ENCODE measurements at regions not wholly inside any gene's neighbourhood (a gene's known extent, or its start where the extent isn't known, plus 50 kb on each side); places are given as distances from the start of the nearest gene placed in this dataset.

GRCh38 chr5:8576178-8576577, 707.2 kb downstream of the MTRR start:
- TF ChIP-seq CTCF (IDR thresholded peaks at IDR 0.05 in 2 of 3, conservative IDR thresholded peaks at IDR 0.05 in 1 of 3; ENCODE audit: borderline replicate concordance in 1 of 3, insufficient read depth in 1 of 3, low read depth in 2 of 3, low read length in 2 of 3) (no peak), POLR2AphosphoS5 (IDR thresholded peaks at IDR 0.05; ENCODE audit: low read depth, low read length) (no peak), REST (IDR thresholded peaks at IDR 0.05; ENCODE audit: low read depth) (no peak), EZH2 (IDR thresholded peaks at IDR 0.05) (no peak), YY1 (IDR thresholded peaks at IDR 0.05; ENCODE audit: extremely low read depth, insufficient replicate concordance, low read depth, low read length) (no peak), CEBPB (IDR thresholded peaks at IDR 0.05; ENCODE audit: low read depth) (no peak), FOSL1 (IDR thresholded peaks at IDR 0.05; ENCODE audit: low read depth) (no peak), POLR2A (IDR thresholded peaks at IDR 0.05; ENCODE audit: borderline replicate concordance, extremely low read depth, insufficient read depth, insufficient read length) (no peak), JUND (IDR thresholded peaks at IDR 0.05) (no peak), MAX (IDR thresholded peaks at IDR 0.05) (no peak), SP1 (IDR thresholded peaks at IDR 0.05; ENCODE audit: low read depth) (no peak), EGR1 (IDR thresholded peaks at IDR 0.05; ENCODE audit: low read depth) (no peak)
